IPS-15b (cell line): ENCODE measurements at regions not wholly inside any gene's neighbourhood (a gene's known extent, or its start where the extent isn't known, plus 50 kb on each side); places are given as distances from the start of the nearest gene placed in this dataset.

Experiments
- H3K27me3 ChIP-seq: one replicate; pipeline ENCODE4 v1.6.1; 2013; ENCODE audit warnings: low read length; ENCODE audit not compliant: control insufficient read depth, insufficient read depth
- H3K36me3 ChIP-seq: one replicate; pipeline ENCODE4 v1.6.1; 2013; ENCODE audit warnings: low read length; ENCODE audit not compliant: control insufficient read depth, insufficient read depth
- H3K4me1 ChIP-seq: one replicate; pipeline ENCODE4 v1.6.1; 2013; ENCODE audit warnings: mild to moderate bottlenecking, low read length; ENCODE audit not compliant: control insufficient read depth, insufficient read depth
- H3K4me3 ChIP-seq: one replicate; pipeline ENCODE4 v1.5.1; 2013; ENCODE audit warnings: low read depth, low read length
- H3K9ac ChIP-seq: one replicate; pipeline ENCODE4 v1.6.1; 2013; ENCODE audit warnings: low read depth, mild to moderate bottlenecking, low read length
- H3K9me3 ChIP-seq: one replicate; pipeline ENCODE4 v1.6.1; 2013; ENCODE audit warnings: mild to moderate bottlenecking, low read length; ENCODE audit not compliant: control insufficient read depth, insufficient read depth

DNA sequence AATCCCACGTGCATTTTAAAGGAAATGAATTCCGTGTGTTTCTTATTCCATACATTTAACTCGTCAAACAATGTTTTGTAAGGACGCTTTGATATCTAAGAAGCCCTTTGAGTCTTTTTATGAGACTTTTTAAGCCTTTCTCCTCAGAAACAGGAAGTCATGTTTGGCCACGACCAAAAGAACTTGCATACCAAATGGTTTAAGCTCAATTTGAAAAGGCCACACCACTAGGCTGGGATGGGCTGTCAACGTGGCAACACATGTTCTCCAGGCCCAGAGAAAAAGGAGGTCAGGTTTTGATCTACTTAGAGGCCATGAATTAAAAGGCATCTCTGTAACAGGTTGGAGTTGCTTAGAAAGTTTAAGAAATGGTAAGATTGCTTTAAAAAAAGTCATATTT, 441.8 kb downstream of the CMPK2 start:
- no peak overlapping the region for H3K9ac ChIP-seq

DNA sequence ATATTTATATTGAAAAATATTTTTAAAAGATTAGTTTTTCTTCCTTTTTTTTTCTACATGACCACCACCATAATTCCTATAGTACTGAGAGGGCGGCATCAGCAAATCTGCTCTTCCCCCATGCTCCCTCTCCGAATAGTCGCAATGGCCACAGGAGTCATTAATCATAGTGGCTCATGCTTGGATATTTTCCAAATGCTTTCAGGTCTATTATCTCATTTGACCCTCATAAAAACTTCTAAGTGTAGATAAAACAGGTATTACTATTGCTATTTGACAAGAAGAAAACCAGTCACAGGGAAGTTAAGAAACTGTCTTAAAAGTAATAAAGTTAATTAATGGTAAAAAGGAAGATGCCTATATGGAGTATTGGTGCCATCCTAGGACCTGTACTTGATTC, 440.7 kb downstream of the CMPK2 start:
- no peaks in the 10 kb centered on the region for H3K9me3 ChIP-seq
- no peak overlapping the region for H3K9ac ChIP-seq
- no peaks in the 10 kb centered on the region for H3K36me3 ChIP-seq
- no peak overlapping the region for H3K4me3 ChIP-seq
- no peaks in the 10 kb centered on the region for H3K4me1 ChIP-seq
- H3K27me3 ChIP-seq, result no peaks in the 10 kb centered on the region

More for the DNA sequence above, 441.8 kb downstream of the CMPK2 start:
- Histone ChIP-seq H3K27me3 (no peaks in the 10 kb centered on the region), H3K9me3 (no peaks in the 10 kb centered on the region), H3K36me3 (no peaks in the 10 kb centered on the region), H3K4me1 (no peaks in the 10 kb centered on the region), H3K4me3 (no peak overlapping the region)

DNA sequence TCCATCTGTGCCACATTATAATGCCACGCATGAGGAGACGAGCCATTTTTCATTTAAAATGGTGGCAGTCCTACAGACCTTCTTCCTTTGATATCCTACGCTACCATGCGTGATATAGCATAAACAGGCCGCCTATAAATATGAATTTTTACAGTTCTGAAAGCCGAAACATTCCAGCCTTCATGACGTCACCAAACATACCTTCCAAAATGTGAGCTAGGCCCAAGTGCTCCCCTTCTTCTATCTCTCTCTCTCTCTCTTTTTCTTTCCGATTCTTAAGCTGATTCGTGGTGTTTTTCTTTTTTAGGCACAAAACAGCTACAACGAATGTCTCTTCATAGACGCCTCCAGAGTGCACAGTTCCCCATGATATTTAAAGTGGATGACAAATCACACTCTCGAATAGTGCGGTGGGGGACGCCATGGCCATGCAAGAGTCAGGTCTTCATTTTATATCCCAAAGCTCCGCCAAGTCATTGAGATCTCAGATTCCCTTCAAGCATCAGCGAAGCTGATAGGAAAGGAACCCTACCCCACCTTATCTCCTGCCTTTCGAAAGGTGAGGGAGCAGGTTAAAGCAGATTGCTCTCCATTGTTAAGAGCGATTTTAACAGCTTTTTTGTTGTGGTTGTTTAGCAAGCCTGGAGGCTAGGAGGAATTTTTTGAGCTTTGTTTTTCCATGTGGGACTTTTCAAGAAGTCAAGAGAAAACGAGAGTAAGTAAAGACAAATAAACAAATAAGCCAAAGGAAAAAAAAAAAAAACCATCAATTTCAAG, 436.3 kb downstream of the CMPK2 start:
- no peak overlapping the region for H3K9ac ChIP-seq
- no peaks in the 10 kb centered on the region for H3K27me3 ChIP-seq
- no peak overlapping the region for H3K4me3 ChIP-seq
- H3K36me3 ChIP-seq, result no peaks in the 10 kb centered on the region
- H3K9me3 ChIP-seq, result no peaks in the 10 kb centered on the region
- H3K4me1 ChIP-seq, result peaks cover 2% of the 10 kb centered on the region

DNA sequence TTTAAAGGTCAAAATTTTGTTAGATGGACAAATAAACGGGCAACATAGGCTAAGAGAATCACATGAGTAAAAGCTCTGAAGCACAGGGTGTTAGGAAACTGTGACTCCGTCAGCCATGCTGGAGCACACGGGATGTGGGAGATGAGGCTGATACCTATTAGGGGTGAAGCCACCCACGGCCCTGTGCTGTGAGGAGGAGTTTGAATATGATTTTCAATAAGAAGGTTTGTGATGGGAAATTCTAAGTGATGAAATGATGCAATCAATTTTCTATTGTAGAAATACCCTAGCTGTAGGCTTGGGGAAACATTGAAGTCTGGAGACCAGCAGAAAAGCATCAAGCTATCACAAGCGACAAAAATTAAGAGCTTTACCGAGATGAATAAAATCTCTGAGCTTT, 431.3 kb downstream of the CMPK2 start:
- Histone ChIP-seq H3K4me1 (peaks cover 2% of the 10 kb centered on the region), H3K4me3 (no peak overlapping the region), H3K27me3 (no peaks in the 10 kb centered on the region), H3K36me3 (no peaks in the 10 kb centered on the region), H3K9me3 (no peaks in the 10 kb centered on the region), H3K9ac (no peak overlapping the region)

DNA sequence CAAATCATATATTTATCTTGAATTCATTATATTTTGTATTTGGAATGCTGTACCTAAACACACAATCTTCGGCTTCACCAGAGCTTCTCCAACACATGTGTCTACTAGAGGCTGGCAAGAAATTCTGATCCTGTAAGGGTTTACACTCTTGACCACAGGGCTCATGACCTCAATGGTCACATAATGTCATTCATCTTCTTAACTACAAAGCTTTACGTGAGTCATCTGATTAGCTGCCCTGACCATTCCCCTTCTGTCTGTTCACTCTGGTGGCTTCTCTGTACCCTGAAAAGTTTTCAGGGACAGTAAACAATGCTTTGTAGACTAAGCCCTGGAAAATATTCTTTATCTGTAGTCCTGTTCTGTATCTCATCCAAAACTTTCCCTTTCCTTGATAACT, 423.9 kb downstream of the CMPK2 start:
- Histone ChIP-seq H3K9me3 (no peaks in the 10 kb centered on the region), H3K36me3 (no peaks in the 10 kb centered on the region), H3K27me3 (no peaks in the 10 kb centered on the region), H3K4me1 (no peaks in the 10 kb centered on the region), H3K9ac (no peak overlapping the region), H3K4me3 (no peak overlapping the region)

DNA sequence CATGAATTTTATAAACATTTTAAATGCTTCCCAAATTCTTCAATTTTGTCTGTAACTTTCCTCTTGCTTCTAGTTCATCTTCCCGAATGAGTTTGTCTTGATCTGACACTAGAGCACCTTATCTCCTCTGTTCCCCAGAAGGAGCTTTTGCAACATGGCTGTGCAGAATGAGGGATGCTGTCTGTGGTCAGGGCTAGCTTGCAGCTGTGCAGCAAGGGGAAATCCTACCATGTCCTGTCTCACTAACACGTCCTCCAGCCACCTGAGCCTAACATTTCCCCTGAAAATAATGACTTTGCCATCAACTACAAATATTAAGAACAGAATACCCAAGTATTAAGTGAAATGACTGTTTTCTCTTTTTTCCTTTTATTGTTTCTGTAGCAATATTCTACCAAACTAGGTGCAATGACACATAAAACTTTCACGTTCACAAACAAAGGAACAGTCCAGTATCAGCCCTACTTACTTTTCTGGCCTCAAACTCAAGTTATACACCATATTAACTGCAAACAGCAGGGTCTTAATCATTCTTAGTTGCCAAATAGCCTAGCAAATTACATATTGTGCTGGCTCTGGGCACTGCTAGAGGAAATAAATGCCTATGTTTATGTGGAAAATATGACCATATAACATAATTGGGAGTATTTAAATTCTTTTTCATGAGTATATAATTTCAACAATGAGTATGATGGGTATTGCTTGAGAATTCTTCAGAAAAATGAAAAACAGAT, 423.3 kb downstream of the CMPK2 start:
- H3K9ac ChIP-seq, result no peak overlapping the region
- H3K27me3 ChIP-seq, result no peaks in the 10 kb centered on the region
- H3K36me3 ChIP-seq, result no peaks in the 10 kb centered on the region
- no peaks in the 10 kb centered on the region for H3K4me1 ChIP-seq
- H3K9me3 ChIP-seq, result no peaks in the 10 kb centered on the region
- H3K4me3 ChIP-seq, result no peak overlapping the region

DNA sequence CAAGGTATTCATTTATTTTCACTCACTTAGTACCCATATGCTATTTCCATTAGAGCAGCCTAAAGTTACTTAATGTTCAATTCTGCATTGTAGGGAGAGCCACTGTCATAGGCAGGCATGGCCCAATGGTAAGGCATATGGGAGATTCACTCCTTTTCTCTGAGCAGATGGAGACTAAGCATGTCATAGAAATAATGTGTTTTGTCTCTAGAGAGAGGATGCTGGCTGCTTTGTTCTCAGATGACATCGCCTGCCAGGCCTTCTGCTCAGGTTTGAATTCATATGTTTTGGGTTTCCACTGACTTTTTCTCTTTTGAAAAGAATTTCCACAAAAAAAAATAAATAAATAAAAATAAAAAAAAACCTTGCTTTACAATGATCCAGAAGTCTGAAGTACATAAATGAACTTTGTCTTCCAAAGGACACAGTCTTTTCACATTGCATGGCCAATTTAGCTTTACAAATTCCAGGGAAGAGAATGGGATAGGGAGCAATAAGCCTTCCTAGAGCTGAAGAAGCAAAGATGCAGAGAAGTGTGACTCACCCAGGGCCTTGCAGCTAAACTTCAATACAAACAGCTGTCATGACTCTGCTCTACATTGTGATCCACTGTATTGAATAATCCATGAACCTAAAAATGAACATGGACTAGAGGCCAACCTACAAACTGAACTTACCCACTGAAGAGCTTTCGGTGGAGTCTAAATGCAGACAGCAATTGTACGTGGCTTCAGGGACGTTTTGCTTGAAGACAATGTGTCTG, 422.5 kb downstream of the CMPK2 start:
- H3K4me3 ChIP-seq, result no peak overlapping the region
- H3K36me3 ChIP-seq, result no peaks in the 10 kb centered on the region
- no peaks in the 10 kb centered on the region for H3K9me3 ChIP-seq
- H3K9ac ChIP-seq, result no peak overlapping the region
- no peaks in the 10 kb centered on the region for H3K4me1 ChIP-seq
- no peaks in the 10 kb centered on the region for H3K27me3 ChIP-seq

DNA sequence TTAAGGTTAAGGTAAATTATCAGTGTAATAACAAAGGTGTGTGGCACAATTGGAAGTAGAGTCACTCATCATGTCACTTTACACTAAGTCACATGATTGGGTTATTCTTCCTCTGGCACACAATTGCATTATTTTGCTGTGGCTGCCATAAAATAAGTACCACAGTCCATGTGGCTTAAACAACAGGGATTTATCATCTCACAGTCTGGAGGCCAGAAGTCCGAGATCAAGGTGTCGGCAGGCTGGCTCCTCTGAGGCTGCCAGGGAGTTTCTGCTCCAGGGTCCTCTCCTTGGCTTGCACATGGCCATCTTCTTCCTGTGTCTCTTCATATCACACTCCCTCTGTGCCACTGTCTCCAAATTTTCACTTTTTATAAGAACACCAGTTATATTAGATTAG, 421.2 kb downstream of the CMPK2 start:
- Histone ChIP-seq H3K9me3 (no peaks in the 10 kb centered on the region), H3K4me1 (no peaks in the 10 kb centered on the region), H3K9ac (no peak overlapping the region), H3K4me3 (no peak overlapping the region), H3K27me3 (no peaks in the 10 kb centered on the region), H3K36me3 (no peaks in the 10 kb centered on the region)

DNA sequence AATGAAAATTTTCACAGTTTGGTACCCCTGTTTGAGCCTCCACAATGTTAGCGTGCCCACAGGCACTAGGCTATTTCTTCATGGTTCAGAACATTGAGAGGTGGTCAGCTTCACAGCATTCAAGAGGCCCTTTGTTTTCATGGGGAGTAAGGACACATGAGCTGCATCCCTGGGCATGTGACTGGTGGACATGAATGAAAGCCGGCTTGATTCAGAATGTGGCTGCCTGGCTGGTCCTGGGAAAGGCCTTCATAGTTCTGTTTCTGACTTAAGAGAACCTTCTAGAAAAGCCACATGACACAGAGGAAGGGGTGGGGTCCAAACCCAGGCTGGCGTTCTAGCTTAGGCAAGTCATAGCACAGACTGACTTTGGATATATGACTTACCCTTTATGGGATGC, 420.6 kb downstream of the CMPK2 start:
- no peaks in the 10 kb centered on the region for H3K36me3 ChIP-seq
- no peak overlapping the region for H3K4me3 ChIP-seq
- H3K9me3 ChIP-seq, result no peaks in the 10 kb centered on the region
- H3K27me3 ChIP-seq, result no peaks in the 10 kb centered on the region
- H3K9ac ChIP-seq, result no peak overlapping the region
- H3K4me1 ChIP-seq, result no peaks in the 10 kb centered on the region

DNA sequence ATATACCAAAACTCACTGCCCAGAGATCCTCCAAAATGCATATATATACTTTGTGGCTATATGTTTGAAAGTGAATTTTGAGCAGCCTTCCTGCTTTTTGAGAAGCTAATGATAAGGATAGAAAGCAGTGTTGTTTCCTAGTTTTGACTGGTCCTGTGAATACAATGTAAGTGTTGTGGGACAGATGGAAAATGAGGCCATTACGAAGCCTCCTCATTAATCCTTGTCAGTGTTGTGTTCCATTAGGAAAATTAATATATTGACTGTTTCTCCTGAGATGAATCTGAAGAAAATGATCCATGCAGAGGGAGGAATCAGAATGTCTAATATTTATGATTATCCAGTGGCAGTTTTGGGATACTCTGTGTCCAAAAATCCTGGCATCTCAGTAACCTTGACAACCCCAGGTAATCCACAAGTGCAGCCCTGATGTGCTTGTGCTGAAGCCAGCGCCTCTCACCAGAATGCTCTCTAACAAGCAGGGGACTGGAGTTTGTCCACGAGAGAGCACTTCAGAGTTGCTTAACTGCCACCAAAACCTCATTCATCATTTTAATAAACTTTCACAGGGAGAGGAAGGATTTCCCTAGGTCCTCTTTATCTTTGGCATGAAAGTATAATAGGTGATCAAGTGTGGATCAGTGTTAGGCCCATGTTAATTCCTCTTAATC, 418.6 kb downstream of the CMPK2 start:
- no peaks in the 10 kb centered on the region for H3K36me3 ChIP-seq
- no peaks in the 10 kb centered on the region for H3K4me1 ChIP-seq
- H3K9ac ChIP-seq, result no peak overlapping the region
- no peak overlapping the region for H3K4me3 ChIP-seq
- no peaks in the 10 kb centered on the region for H3K9me3 ChIP-seq
- no peaks in the 10 kb centered on the region for H3K27me3 ChIP-seq

DNA sequence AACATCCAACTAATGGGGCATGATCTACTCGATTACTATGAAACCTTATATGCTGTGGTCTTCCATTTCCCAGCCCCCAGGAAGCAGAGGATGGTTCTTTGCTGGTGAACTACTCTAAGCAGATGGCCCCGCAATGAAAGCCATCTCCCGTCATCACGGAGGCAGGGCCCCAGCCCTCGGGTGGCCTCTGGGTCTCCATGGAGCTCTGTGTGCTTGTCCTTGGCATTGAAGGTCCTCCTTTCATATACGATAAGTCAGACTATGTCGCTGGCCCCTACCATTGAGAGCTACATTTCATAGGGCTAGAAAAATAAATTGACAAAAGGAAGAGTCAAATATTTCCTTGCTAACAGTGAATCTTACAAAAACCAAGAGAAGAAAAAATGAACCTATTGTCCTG, 416.8 kb downstream of the CMPK2 start:
- Histone ChIP-seq H3K4me3 (no peak overlapping the region), H3K9me3 (no peaks in the 10 kb centered on the region), H3K4me1 (no peaks in the 10 kb centered on the region), H3K9ac (no peak overlapping the region), H3K27me3 (no peaks in the 10 kb centered on the region), H3K36me3 (no peaks in the 10 kb centered on the region)
